Fibroblast of the aortic adventitia (primary cell): ENCODE measurements at regions not wholly inside any gene's neighbourhood (a gene's known extent, or its start where the extent isn't known, plus 50 kb on each side); places are given as distances from the start of the nearest gene placed in this dataset.

Experiments
- DNase-seq: peaks from one replicate; pipeline ENCODE4 v3.0.0-alpha.2; 2010; ENCODE audit warnings: low read depth
- H3K4me3 ChIP-seq: 2 replicates; pipeline ENCODE4 v1.5.1; 2011; ENCODE audit warnings: low read depth, mild to moderate bottlenecking, control low read depth, low read length, moderate library complexity
- TF ChIP-seq, protein P1 (sequence below): IDR thresholded peaks from 2 replicates; pipeline ENCODE4 v1.5.1; 2011; ENCODE audit warnings: mild to moderate bottlenecking, low read length, control low read depth, inconsistent platforms; ENCODE audit not compliant: insufficient read depth

DNA sequence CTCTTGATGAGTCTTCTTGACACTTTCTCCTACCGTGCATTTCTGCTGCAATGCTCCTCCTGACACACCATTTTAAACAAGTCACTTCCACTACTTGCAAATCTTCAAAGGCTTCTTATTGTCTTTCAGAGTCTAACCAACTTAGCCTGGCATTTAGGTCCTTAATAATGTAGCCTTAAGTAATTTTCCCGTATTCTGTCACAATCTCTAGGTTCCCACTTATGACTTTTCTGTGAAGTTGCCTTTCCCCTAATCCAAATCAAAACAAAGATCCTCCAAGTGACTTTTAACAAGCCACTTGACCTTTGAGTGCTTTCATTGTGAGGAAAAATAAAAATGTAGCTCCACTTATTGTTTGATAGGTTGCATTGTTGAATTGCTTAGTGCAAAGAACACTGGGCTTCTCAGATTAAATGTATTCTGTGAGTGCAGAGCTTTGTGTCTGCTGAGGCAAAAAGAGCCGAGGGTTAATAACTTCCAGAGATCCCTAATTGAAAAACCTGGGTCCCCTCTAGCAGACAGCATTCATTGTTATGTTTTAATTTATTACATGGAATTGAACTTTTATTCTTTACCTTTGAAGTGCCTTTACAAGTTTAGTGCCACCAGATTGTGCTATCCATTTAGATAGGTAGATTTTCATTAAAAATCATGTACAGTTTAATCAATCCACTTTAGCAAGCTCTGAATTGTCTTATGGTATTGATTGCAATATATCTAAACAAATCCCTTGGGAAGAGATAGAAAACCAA is 341.7 kb upstream of the TYRP1 start:
- TF ChIP-seq, protein P1, sequence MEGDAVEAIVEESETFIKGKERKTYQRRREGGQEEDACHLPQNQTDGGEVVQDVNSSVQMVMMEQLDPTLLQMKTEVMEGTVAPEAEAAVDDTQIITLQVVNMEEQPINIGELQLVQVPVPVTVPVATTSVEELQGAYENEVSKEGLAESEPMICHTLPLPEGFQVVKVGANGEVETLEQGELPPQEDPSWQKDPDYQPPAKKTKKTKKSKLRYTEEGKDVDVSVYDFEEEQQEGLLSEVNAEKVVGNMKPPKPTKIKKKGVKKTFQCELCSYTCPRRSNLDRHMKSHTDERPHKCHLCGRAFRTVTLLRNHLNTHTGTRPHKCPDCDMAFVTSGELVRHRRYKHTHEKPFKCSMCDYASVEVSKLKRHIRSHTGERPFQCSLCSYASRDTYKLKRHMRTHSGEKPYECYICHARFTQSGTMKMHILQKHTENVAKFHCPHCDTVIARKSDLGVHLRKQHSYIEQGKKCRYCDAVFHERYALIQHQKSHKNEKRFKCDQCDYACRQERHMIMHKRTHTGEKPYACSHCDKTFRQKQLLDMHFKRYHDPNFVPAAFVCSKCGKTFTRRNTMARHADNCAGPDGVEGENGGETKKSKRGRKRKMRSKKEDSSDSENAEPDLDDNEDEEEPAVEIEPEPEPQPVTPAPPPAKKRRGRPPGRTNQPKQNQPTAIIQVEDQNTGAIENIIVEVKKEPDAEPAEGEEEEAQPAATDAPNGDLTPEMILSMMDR = no peak
- H3K4me3 ChIP-seq = no peak overlapping the region
- DNase-seq = no peak

DNA sequence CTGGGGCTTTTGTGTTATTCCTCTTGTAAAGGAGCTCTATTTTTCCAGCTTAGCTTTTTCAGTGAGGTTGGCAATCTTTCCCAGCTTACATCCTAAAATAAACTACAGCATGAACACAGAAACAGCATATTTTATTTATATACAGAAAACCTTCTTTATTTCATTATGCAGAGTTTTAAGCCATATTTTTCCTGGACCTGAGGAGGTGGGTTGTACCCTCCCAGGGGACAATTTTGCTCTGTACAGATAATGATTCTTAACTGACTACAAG is 341.2 kb upstream of the TYRP1 start:
- no peak for DNase-seq
- H3K4me3 ChIP-seq = no peak overlapping the region
- TF ChIP-seq, protein P1 = no peak

DNA sequence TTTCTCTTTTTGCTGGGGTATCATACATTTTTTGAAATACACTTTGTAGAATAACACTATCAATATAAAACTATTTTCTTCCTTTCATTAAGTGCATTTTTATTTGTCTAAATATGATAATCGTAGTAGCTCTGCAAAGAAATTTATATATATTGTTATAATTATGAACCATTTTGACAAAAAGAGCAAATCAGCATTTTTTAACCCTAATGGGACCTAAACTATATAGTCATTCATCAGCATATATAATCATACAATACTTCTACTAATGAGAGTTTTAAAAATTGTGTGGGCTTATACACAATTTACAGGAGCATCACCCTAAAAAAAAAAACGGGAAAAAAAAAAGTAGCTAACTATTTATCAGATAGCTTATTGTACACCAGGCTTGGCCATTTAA is 329.7 kb upstream of the TYRP1 start:
- DNase-seq = no peak
- TF ChIP-seq, protein P1 = no peak

DNA sequence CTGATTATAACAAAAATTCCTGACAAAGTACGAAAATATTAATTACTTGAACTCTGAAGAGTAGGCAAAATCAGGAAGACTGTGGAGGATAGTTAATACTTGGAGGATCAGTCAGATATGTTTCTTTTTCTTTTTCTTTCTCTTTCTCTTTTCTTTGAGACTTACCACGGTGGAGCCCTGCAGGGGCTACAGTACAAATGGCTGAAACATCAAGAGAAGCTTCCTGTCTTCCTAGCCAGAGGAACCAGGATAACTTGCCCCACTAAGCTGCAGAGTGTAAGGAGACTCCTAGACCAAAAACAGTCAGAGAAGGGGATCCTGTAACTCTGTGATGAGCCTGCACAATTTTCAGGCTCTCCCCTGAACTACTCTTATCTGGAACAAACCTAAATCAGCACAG is 324.6 kb upstream of the TYRP1 start:
- no peak for DNase-seq
- TF ChIP-seq, protein P1 = no peak

More for the DNA sequence above, 329.7 kb upstream of the TYRP1 start:
- H3K4me3 ChIP-seq = no peak overlapping the region

DNA sequence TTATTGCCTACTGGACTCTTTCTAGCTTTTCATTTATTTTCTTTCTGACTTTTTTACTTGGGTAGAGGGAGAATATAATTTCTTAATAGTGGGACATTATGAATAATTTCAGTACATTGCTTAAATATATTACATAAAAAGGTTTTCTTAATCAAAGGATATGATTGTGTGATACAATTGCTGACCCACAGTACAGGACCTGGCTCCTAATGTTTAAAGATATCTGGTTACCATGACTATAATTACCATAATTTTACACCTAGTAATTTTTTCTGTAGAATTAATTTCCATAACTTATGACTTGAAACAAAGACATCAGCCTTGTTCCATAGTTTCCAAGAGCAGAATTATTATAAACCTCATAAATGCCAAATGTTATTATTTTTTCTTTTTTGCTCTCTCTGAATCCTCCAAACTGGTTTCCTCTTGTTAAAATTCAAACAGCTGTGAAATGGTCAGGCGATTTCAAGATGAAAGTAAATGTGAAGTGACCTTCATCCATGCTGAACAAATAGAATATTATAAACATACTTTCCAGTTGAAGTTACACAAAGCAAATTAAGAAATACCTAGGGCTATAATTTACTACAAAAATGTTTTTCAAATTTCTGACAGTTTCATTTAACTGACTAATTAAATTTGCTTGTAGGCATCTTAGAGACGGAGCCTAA is 301.2 kb upstream of the TYRP1 start:
- TF ChIP-seq, protein P1 = no peak
- no peak for DNase-seq
- no peak overlapping the region for H3K4me3 ChIP-seq

More for the DNA sequence above, 324.6 kb upstream of the TYRP1 start:
- H3K4me3 ChIP-seq = no peak overlapping the region

DNA sequence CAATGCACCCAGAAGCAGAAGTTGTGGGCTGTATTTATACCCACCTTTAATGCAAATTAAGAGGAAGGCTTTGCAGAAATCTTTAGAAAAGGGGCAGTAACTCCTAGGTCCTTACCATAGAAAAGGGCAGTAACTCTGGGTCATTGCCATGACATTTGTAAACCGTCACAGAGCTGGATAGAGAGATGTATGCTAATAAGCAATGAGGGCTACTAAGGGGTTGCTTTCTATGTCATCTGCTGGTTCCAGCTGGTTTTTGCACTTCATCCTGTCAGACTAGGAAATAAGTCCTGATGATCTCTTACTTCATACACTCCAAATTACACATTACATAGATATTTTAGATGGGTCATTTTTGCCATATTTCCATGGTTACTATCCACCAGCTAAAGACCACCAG is 299.1 kb upstream of the TYRP1 start:
- no peak for DNase-seq
- no peak overlapping the region for H3K4me3 ChIP-seq
- TF ChIP-seq, protein P1 = no peak

DNA sequence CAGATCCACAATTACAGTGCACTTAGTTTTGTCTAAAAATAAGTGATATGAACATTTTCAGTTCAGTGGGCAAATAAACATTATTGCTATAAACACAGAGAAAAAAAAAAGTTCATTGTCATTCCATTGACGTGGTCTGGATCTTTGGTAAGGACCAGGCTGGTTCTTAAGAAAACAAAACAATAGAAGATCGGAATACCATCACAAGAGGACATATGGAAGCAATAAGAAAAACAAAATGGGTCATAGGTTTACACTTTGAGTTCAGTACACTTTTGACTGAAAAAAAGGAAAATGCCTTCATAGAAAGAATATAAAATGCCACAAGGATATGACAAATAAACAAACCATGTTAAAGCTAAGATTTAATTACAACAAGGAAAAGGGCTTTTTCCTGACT is 289.5 kb upstream of the TYRP1 start:
- H3K4me3 ChIP-seq = no peak overlapping the region
- TF ChIP-seq, protein P1 = no peak
- no peak for DNase-seq
